C4-2B (cell line): ENCODE measurements at regions not wholly inside any gene's neighbourhood (a gene's known extent, or its start where the extent isn't known, plus 50 kb on each side); places are given as distances from the start of the nearest gene placed in this dataset.

Experiments used
- ZFX ChIP-seq: fragments of 450-650 bp; IDR thresholded peaks from 2 replicates; pipeline ENCODE4 v1.6.1; 2017
- TF ChIP-seq, protein P1 (sequence below): fragments of 450-650 bp; conservative IDR thresholded peaks from 2 replicates; pipeline ENCODE4 v1.5.1; 2017; ENCODE audit warnings: mild to moderate bottlenecking

DNA sequence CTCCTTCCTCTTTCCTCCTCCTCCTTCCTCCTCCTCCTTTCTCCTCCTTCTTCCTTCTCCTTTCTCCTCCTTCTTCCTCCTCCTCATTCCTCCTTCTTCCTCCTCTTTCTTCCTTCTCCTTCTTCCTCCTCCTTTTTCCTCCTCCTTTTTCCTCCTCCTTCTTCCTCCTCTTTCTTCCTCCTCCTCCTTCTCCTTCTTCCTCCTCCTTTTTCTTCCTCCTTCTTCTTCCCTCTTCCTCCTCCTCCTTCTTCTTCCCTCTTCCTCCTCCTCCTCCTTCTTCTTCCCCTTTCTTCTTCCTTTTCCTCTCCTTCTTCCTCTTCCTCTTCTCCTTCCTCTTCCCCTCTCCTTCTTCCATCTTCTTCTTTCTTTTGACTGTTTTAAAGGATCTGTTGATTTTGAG is 538.8 kb downstream of the TMEM38B start:
- TF ChIP-seq, protein P1, sequence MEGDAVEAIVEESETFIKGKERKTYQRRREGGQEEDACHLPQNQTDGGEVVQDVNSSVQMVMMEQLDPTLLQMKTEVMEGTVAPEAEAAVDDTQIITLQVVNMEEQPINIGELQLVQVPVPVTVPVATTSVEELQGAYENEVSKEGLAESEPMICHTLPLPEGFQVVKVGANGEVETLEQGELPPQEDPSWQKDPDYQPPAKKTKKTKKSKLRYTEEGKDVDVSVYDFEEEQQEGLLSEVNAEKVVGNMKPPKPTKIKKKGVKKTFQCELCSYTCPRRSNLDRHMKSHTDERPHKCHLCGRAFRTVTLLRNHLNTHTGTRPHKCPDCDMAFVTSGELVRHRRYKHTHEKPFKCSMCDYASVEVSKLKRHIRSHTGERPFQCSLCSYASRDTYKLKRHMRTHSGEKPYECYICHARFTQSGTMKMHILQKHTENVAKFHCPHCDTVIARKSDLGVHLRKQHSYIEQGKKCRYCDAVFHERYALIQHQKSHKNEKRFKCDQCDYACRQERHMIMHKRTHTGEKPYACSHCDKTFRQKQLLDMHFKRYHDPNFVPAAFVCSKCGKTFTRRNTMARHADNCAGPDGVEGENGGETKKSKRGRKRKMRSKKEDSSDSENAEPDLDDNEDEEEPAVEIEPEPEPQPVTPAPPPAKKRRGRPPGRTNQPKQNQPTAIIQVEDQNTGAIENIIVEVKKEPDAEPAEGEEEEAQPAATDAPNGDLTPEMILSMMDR: no peak
- TF ChIP-seq ZFX: no peak
